B cell (primary cell): ENCODE measurements at regions not wholly inside any gene's neighbourhood (a gene's known extent, or its start where the extent isn't known, plus 50 kb on each side); places are given as distances from the start of the nearest gene placed in this dataset.

Experiments used
- EZH2 ChIP-seq: IDR thresholded peaks from 2 replicates; pipeline ENCODE4 v1.6.1; 2012; ENCODE audit warnings: borderline replicate concordance, low read depth, mild to moderate bottlenecking, moderate library complexity, low read length; ENCODE audit not compliant: insufficient read depth, poor library complexity, severe bottlenecking
- TF ChIP-seq, protein P1 (sequence below): fragments of 200-600 bp; IDR thresholded peaks from one replicate; pipeline ENCODE4 v1.8.0; 2022; ENCODE audit warnings: antibody characterized with exemption, mild to moderate bottlenecking

DNA sequence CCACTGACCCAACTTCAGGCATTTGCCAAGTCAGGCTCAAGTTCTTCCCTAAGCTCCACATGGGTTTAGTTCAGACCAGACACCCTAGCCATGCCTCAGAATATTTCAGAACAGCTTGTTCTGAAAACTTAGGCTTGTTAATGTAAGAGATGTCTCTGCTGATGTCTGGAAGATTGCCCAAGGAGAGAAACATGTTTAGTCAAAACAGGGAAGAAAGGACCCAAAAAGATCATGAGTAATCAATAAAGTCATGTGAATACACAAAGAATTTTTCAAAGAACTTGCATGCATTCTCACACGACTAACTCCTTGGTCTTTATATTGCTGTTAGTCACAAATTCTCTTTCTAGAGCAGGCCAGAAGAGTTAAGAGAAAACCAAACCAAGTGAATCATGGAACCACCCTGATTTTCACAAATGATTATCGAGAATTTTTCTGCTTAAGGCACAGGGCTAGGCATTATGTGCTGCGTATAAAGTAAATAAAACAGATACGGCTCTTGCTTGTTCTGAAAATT lies 158.1 kb upstream of the HMHB1 start:
- TF ChIP-seq, protein P1, sequence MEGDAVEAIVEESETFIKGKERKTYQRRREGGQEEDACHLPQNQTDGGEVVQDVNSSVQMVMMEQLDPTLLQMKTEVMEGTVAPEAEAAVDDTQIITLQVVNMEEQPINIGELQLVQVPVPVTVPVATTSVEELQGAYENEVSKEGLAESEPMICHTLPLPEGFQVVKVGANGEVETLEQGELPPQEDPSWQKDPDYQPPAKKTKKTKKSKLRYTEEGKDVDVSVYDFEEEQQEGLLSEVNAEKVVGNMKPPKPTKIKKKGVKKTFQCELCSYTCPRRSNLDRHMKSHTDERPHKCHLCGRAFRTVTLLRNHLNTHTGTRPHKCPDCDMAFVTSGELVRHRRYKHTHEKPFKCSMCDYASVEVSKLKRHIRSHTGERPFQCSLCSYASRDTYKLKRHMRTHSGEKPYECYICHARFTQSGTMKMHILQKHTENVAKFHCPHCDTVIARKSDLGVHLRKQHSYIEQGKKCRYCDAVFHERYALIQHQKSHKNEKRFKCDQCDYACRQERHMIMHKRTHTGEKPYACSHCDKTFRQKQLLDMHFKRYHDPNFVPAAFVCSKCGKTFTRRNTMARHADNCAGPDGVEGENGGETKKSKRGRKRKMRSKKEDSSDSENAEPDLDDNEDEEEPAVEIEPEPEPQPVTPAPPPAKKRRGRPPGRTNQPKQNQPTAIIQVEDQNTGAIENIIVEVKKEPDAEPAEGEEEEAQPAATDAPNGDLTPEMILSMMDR, result no peak
- no peak for TF ChIP-seq EZH2
